K562 (cell line): ENCODE measurements at regions not wholly inside any gene's neighbourhood (a gene's known extent, or its start where the extent isn't known, plus 50 kb on each side); places are given as distances from the start of the nearest gene placed in this dataset.

ENCODE experiments used
- ATAC-seq: fragments of 200-7000 bp; cut with Tn5 transposase; 3 replicates; pipeline ENCODE4 v1.9.1; 2020; ENCODE audit warnings: moderate library complexity
- BruUV-seq: library from RNA; stranded (reverse); fragments of 400-500 nt; replicated peaks from 2 replicates; lab custom pipeline; 2021; lab: Mats Ljungman, UMichigan
- CTCF ChIA-PET: fragments of 300-600 bp; formaldehyde crosslinking; extraction: SDS; loops from one replicate; lab custom pipeline; 2021; ENCODE audit warnings: low intra/inter-chr PET ratio; lab: Yijun Ruan, JAX
- POLR2A ChIA-PET: fragments of 300-600, 350-650 bp; sonication (Branson Sonifier 250); formaldehyde crosslinking; extraction: SDS; loops from one replicate; lab custom pipeline; 2021; ENCODE audit warnings: antibody characterized with exemption, inconsistent platforms; lab: Yijun Ruan, JAX
- DNase-seq, 4 experiments: peaks; one replicate each; pipeline versions ENCODE4 v3.0.0 to v3.0.0-alpha.2; 2011 to 2018; ENCODE audit warnings: low spot score in 3 of 4, mixed read lengths in 3 of 4; ENCODE audit errors: extremely low read depth in 1 of 4
- FAIRE-seq: peaks from 2 replicates; lab custom pipeline; 2011; peaks lifted over from hg19 to GRCh38; lab: Jason Lieb, UNC
- H2AFZ ChIP-seq: 2 replicates; pipeline ENCODE4 v1.6.0; 2011; ENCODE audit warnings: low read depth, low read length, control low read depth, inconsistent platforms
- H3K27ac ChIP-seq: fragments of 200-600 bp; 3 replicates; pipeline ENCODE4 v1.8.0; 2011; ENCODE audit warnings: low read depth, mild to moderate bottlenecking, control low read depth, inconsistent platforms, low read length, moderate library complexity, mixed read lengths; ENCODE audit errors: extremely low read depth
- H3K27me3 ChIP-seq, 2 experiments: fragments of 300-600 bp in 1 of 2; 2 replicates in 1 of 2; 3 replicates in 1 of 2; pipeline versions ENCODE4 v1.6.0 to v1.8.0; 2011; ENCODE audit warnings: inconsistent platforms in 2 of 2, low read length in 2 of 2, mild to moderate bottlenecking in 1 of 2, mixed read lengths in 1 of 2, moderate library complexity in 1 of 2; ENCODE audit not compliant: control insufficient read depth in 2 of 2, insufficient read depth in 2 of 2
- H3K36me3 ChIP-seq: fragments of 300-600 bp; 3 replicates; pipeline ENCODE4 v1.8.0; 2011; ENCODE audit warnings: mild to moderate bottlenecking, low read length, inconsistent platforms; ENCODE audit not compliant: control insufficient read depth, insufficient read depth
- H3K4me1 ChIP-seq, 2 experiments: fragments of 200-600 bp in 1 of 2; replicated peaks in 1 of 2; 2 replicates in 1 of 2; 3 replicates in 1 of 2; pipeline versions ENCODE4 v1.5.1 to v1.8.0; 2011; ENCODE audit warnings: inconsistent platforms in 2 of 2, low read length in 2 of 2, mild to moderate bottlenecking in 1 of 2, mixed read lengths in 1 of 2, moderate library complexity in 1 of 2; ENCODE audit not compliant: control insufficient read depth in 2 of 2, insufficient read depth in 2 of 2
- H3K4me2 ChIP-seq: 2 replicates; pipeline ENCODE4 v1.6.1; 2011; ENCODE audit warnings: low read length, control low read depth, inconsistent platforms, mixed read lengths; ENCODE audit not compliant: insufficient read depth
- H3K4me3 ChIP-seq: fragments of 200-600 bp; sonication (generic), shearing (Covaris generic); 2 replicates; pipeline ENCODE4 v1.5.1; 2016; ENCODE audit warnings: control low read depth, inconsistent platforms
- H3K79me2 ChIP-seq: fragments of 200-600 bp; 3 replicates; pipeline ENCODE4 v1.8.0; 2011; ENCODE audit warnings: low read length, inconsistent platforms; ENCODE audit not compliant: control insufficient read depth, insufficient read depth
- H3K9ac ChIP-seq, 2 experiments: 2 replicates each; pipeline versions ENCODE4 v1.6.0 to v1.6.1; 2011; ENCODE audit warnings: low read depth in 2 of 2, low read length in 2 of 2, control low read depth in 1 of 2, inconsistent platforms in 1 of 2, mild to moderate bottlenecking in 1 of 2, mixed read lengths in 1 of 2; ENCODE audit not compliant: insufficient read depth in 1 of 2
- H3K9me1 ChIP-seq: one replicate; pipeline ENCODE4 v1.6.0; 2011; ENCODE audit warnings: inconsistent platforms, mild to moderate bottlenecking, low read length, moderate library complexity; ENCODE audit not compliant: control insufficient read depth, insufficient read depth
- H3K9me3 ChIP-seq: replicated peaks from 2 replicates; pipeline ENCODE4 v1.5.1; 2011; ENCODE audit warnings: low read depth, low read length, inconsistent platforms; ENCODE audit not compliant: control insufficient read depth, insufficient read depth
- H4K20me1 ChIP-seq: replicated peaks from 2 replicates; pipeline ENCODE4 v1.6.1; 2011; ENCODE audit warnings: low read length, inconsistent platforms, mixed read lengths; ENCODE audit not compliant: control insufficient read depth, insufficient read depth
- ARNT ChIP-seq, 2 experiments: fragments of 450-650 bp; IDR thresholded peaks; 2 replicates each; pipeline ENCODE4 v1.6.1; 2016; ENCODE audit warnings: mild to moderate bottlenecking in 1 of 2
- CREM ChIP-seq: IDR thresholded peaks from 2 replicates; pipeline ENCODE4 v1.6.1; 2014; ENCODE audit warnings: antibody characterized with exemption, low read depth
- DACH1 ChIP-seq: fragments of 450-650 bp; IDR thresholded peaks from 2 replicates; pipeline ENCODE4 v1.6.1; 2018; ENCODE audit not compliant: partially characterized antibody
- HDAC6 ChIP-seq: IDR thresholded peaks from 2 replicates; pipeline ENCODE4 v1.6.1; 2012; ENCODE audit warnings: low read depth, mild to moderate bottlenecking, control low read depth, inconsistent platforms, low read length, moderate library complexity
- SMARCC2 ChIP-seq: fragments of 450-650 bp; IDR thresholded peaks from 2 replicates; pipeline ENCODE4 v1.6.1; 2017; ENCODE audit warnings: antibody characterized with exemption, moderate library complexity, mild to moderate bottlenecking, low read depth
- TGIF2 ChIP-seq: sonication (generic); formaldehyde crosslinking; IDR thresholded peaks from 2 replicates; pipeline ENCODE4 v1.8.1; 2022; ENCODE audit warnings: mild to moderate bottlenecking, missing genetic modification reagents, moderate library complexity
- ZNF184 ChIP-seq: sonication (generic); formaldehyde crosslinking; IDR thresholded peaks from 2 replicates; pipeline ENCODE4 v1.5.0; 2020; ENCODE audit warnings: missing genetic modification reagents
- ZNF766 ChIP-seq: fragments of 200-800 bp; sonication (Bioruptor generic); conservative IDR thresholded peaks from 2 replicates; pipeline ENCODE4 v1.6.1; 2016; ENCODE audit warnings: missing genetic modification characterization, missing compliant biosample characterization
- WGBS: fragments of 100-300 bp; shearing (Covaris generic); methylation state at CpG from one replicate; pipeline ENCODE4 v1.1.6; 2016; ENCODE audit warnings: low coverage, mixed read lengths; ENCODE audit not compliant: insufficient coverage; ENCODE audit errors: missing lambda C conversion rate; 5-methylcytosine and 5-hydroxymethylcytosine counted together
- in situ Hi-C: fragments of 300-500 bp; cut with MboI; formaldehyde crosslinking; loops from 4 replicates; pipeline ENCODE4 v1.15.0; 2018; ENCODE audit warnings: inconsistent platforms, mixed read lengths
- intact Hi-C: fragments of 100-400 bp; cut with micrococcal nuclease; formaldehyde crosslinking; loops from 2 replicates; pipeline ENCODE4 v1.14.2; 2022
- TF ChIP-seq, protein P1 (sequence below): fragments of 200-800 bp; sonication (Bioruptor generic); IDR thresholded peaks from 2 replicates; pipeline ENCODE4 v1.6.1; 2016; ENCODE audit warnings: missing genetic modification characterization, missing compliant biosample characterization
- TF ChIP-seq, protein P2 (sequence below), 2 experiments: fragments of 250-450 bp in 1 of 2; fragments of 450-650 bp in 1 of 2; sonication (Bioruptor Pico) in 1 of 2; IDR thresholded peaks; 2 replicates each; pipeline versions ENCODE4 v1.6.1 to v1.8.0; 2016 to 2021; ENCODE audit warnings: mild to moderate bottlenecking in 2 of 2, moderate library complexity in 2 of 2, missing compliant biosample characterization in 1 of 2, missing genetic modification characterization in 1 of 2
- TF ChIP-seq, protein P3 (sequence below): sonication (generic); formaldehyde crosslinking; IDR thresholded peaks from 2 replicates; pipeline ENCODE4 v1.8.1; 2023; ENCODE audit warnings: missing genetic modification reagents, mild to moderate bottlenecking, borderline replicate concordance

DNA sequence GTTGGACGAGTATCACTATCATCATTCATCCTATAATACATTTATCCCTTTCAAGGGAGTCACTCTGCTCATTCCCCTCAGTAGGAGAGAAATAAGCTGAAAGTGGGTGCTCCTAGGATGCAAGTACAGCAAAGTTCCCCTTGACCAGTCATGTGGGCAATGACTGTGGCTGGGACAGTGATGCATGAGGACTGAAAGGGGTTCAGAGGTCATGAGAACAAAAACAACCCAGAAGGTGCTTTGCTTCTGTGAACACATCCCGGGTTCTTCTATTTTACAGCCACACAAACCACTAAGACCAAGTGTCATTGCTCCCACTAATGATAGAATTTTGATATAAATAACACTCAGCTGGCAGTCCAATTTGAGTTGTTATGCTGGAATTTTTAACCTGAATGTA, 177.8 kb upstream of the ADCY2 start (continued):
- TF ChIP-seq, protein P1, sequence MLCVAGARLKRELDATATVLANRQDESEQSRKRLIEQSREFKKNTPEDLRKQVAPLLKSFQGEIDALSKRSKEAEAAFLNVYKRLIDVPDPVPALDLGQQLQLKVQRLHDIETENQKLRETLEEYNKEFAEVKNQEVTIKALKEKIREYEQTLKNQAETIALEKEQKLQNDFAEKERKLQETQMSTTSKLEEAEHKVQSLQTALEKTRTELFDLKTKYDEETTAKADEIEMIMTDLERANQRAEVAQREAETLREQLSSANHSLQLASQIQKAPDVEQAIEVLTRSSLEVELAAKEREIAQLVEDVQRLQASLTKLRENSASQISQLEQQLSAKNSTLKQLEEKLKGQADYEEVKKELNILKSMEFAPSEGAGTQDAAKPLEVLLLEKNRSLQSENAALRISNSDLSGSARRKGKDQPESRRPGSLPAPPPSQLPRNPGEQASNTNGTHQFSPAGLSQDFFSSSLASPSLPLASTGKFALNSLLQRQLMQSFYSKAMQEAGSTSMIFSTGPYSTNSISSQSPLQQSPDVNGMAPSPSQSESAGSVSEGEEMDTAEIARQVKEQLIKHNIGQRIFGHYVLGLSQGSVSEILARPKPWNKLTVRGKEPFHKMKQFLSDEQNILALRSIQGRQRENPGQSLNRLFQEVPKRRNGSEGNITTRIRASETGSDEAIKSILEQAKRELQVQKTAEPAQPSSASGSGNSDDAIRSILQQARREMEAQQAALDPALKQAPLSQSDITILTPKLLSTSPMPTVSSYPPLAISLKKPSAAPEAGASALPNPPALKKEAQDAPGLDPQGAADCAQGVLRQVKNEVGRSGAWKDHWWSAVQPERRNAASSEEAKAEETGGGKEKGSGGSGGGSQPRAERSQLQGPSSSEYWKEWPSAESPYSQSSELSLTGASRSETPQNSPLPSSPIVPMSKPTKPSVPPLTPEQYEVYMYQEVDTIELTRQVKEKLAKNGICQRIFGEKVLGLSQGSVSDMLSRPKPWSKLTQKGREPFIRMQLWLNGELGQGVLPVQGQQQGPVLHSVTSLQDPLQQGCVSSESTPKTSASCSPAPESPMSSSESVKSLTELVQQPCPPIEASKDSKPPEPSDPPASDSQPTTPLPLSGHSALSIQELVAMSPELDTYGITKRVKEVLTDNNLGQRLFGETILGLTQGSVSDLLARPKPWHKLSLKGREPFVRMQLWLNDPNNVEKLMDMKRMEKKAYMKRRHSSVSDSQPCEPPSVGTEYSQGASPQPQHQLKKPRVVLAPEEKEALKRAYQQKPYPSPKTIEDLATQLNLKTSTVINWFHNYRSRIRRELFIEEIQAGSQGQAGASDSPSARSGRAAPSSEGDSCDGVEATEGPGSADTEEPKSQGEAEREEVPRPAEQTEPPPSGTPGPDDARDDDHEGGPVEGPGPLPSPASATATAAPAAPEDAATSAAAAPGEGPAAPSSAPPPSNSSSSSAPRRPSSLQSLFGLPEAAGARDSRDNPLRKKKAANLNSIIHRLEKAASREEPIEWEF (CRISPR knock-in tag) = no peak
- TF ChIP-seq HDAC6 = no peak
- TF ChIP-seq SMARCC2 = no peak
- TF ChIP-seq ZNF766 (CRISPR knock-in tag) = no peak
- no peak for TF ChIP-seq TGIF2 (CRISPR knock-in tag)
- TF ChIP-seq ARNT (IDR thresholded peaks at IDR 0.05) = no peak

DNA sequence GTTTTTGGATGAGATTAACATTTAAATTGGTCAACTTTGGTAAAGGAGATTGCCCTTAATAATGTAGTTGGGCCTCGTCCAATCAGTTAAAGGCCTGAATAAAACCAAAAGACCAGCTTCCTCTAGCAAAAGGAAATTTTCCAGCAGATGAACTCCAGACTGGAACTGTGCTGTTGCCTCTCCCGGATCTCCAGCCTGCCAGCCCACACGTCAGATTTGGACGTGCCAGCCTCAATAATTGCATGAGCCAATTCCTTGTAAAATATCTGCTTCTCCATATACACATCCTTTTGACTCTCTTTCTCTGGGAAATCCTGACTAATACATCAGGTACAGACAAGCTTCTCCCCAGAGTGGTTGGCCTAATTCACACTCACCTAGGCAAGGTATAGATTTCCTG, 175.8 kb upstream of the ADCY2 start:
- intact Hi-C loops = no loop called here
- POLR2A ChIA-PET = no interaction called here
- Histone ChIP-seq H3K4me3 (no peak overlapping the region), H3K79me2 (no peaks in the 10 kb centered on the region), H3K9me3 (no peaks in the 10 kb centered on the region), H3K9ac (no peak overlapping the region), H4K20me1 (no peaks in the 10 kb centered on the region), H3K27ac (no peak overlapping the region), H3K9me1 (no peaks in the 10 kb centered on the region), H3K27me3 (no peaks in the 10 kb centered on the region), H3K36me3 (no peaks in the 10 kb centered on the region), H3K4me1 (no peaks in the 10 kb centered on the region), H3K4me2 (no peak overlapping the region), H2AFZ (no peak overlapping the region)
- ATAC-seq (no peak), FAIRE-seq (no peak), DNase-seq (no peak)
- CTCF ChIA-PET = interaction anchor here (0.5 kb wide), 1 partner anchor 139 kb away, joined by 3 read pairs; no protein-coding TSS in a partner anchor
- in situ Hi-C loops = no loop called here
- no TSS peak for BruUV-seq
- 0% methylated on average over 4 of the region's 4 CpGs for WGBS
- TF ChIP-seq, protein P2, sequence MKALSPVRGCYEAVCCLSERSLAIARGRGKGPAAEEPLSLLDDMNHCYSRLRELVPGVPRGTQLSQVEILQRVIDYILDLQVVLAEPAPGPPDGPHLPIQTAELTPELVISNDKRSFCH (CRISPR knock-in tag; IDR thresholded peaks at IDR 0.05) = no peak
- TF ChIP-seq, protein P2 (tag; IDR thresholded peaks at IDR 0.05) = no peak
- TF ChIP-seq, protein P3, sequence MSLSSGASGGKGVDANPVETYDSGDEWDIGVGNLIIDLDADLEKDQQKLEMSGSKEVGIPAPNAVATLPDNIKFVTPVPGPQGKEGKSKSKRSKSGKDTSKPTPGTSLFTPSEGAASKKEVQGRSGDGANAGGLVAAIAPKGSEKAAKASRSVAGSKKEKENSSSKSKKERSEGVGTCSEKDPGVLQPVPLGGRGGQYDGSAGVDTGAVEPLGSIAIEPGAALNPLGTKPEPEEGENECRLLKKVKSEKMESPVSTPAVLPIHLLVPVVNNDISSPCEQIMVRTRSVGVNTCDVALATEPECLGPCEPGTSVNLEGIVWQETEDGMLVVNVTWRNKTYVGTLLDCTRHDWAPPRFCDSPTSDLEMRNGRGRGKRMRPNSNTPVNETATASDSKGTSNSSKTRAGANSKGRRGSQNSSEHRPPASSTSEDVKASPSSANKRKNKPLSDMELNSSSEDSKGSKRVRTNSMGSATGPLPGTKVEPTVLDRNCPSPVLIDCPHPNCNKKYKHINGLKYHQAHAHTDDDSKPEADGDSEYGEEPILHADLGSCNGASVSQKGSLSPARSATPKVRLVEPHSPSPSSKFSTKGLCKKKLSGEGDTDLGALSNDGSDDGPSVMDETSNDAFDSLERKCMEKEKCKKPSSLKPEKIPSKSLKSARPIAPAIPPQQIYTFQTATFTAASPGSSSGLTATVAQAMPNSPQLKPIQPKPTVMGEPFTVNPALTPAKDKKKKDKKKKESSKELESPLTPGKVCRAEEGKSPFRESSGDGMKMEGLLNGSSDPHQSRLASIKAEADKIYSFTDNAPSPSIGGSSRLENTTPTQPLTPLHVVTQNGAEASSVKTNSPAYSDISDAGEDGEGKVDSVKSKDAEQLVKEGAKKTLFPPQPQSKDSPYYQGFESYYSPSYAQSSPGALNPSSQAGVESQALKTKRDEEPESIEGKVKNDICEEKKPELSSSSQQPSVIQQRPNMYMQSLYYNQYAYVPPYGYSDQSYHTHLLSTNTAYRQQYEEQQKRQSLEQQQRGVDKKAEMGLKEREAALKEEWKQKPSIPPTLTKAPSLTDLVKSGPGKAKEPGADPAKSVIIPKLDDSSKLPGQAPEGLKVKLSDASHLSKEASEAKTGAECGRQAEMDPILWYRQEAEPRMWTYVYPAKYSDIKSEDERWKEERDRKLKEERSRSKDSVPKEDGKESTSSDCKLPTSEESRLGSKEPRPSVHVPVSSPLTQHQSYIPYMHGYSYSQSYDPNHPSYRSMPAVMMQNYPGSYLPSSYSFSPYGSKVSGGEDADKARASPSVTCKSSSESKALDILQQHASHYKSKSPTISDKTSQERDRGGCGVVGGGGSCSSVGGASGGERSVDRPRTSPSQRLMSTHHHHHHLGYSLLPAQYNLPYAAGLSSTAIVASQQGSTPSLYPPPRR (CRISPR knock-in tag) = no peak
- no peak for TF ChIP-seq DACH1
- no peak for TF ChIP-seq CREM
- TF ChIP-seq ZNF184 = no peak
